ENCODE measurements at regions not wholly inside any gene's neighbourhood (a gene's known extent, or its start where the extent isn't known, plus 50 kb on each side); places are given as distances from the start of the nearest gene placed in this dataset.

GRCh38 chr13:80469853-80470381 lies 129.0 kb upstream of the SPRY2 start:
- H3K4me3 ChIP-seq = no peak overlapping the region
- DNase-seq (ENCODE audit: low spot score in 2 of 2) = no peak
- H3K4me1 ChIP-seq = no peaks in the 10 kb centered on the region
- no peaks in the 10 kb centered on the region for H3K27me3 ChIP-seq (ENCODE audit: low read depth)
- no peaks in the 10 kb centered on the region for H3K36me3 ChIP-seq (replicated peaks)
- in situ Hi-C loops (cut with MboI; ENCODE audit: low sequenced_read_pairs) = no loop called here
- no peaks in the 10 kb centered on the region for H3K9me3 ChIP-seq

GRCh38 chr13:80469105-80469852 lies 128.4 kb upstream of the SPRY2 start:
- H3K9me3 ChIP-seq = no peaks in the 10 kb centered on the region
- in situ Hi-C loops (cut with MboI; ENCODE audit: low sequenced_read_pairs) = no loop called here
- DNase-seq (ENCODE audit: low spot score in 2 of 2) = no peak

GRCh38 chr13:80465321-80465720 lies 124.4 kb upstream of the SPRY2 start:
- H3K36me3 ChIP-seq (replicated peaks) = no peaks in the 10 kb centered on the region
- H3K9me3 ChIP-seq = no peaks in the 10 kb centered on the region
- H3K4me3 ChIP-seq = no peak overlapping the region
- H3K27me3 ChIP-seq (ENCODE audit: low read depth) = no peaks in the 10 kb centered on the region
- in situ Hi-C loops (cut with MboI; ENCODE audit: low sequenced_read_pairs) = no loop called here
- no peaks in the 10 kb centered on the region for H3K4me1 ChIP-seq
- DNase-seq (ENCODE audit: low spot score in 2 of 2) = no peak

More at GRCh38 chr13:80469105-80469852, 128.4 kb upstream of the SPRY2 start:
- H3K27me3 ChIP-seq (ENCODE audit: low read depth) = no peaks in the 10 kb centered on the region
- no peaks in the 10 kb centered on the region for H3K4me1 ChIP-seq
- no peak overlapping the region for H3K4me3 ChIP-seq
- no peaks in the 10 kb centered on the region for H3K36me3 ChIP-seq (replicated peaks)

GRCh38 chr13:80463673-80464352 lies 122.9 kb upstream of the SPRY2 start:
- no peaks in the 10 kb centered on the region for H3K27me3 ChIP-seq (ENCODE audit: low read depth)
- H3K36me3 ChIP-seq (replicated peaks) = no peaks in the 10 kb centered on the region
- in situ Hi-C loops (cut with MboI; ENCODE audit: low sequenced_read_pairs) = no loop called here
- H3K9me3 ChIP-seq = no peaks in the 10 kb centered on the region
- DNase-seq (ENCODE audit: low spot score in 2 of 2) = no peak
- H3K4me3 ChIP-seq = no peak overlapping the region
- no peaks in the 10 kb centered on the region for H3K4me1 ChIP-seq

GRCh38 chr13:80462567-80462966 lies 121.6 kb upstream of the SPRY2 start:
- no peak overlapping the region for H3K4me3 ChIP-seq
- no peak for DNase-seq (ENCODE audit: low spot score in 2 of 2)
- in situ Hi-C loops (cut with MboI; ENCODE audit: low sequenced_read_pairs) = no loop called here
- H3K27me3 ChIP-seq (ENCODE audit: low read depth) = no peaks in the 10 kb centered on the region
- H3K9me3 ChIP-seq = no peaks in the 10 kb centered on the region
- no peaks in the 10 kb centered on the region for H3K36me3 ChIP-seq (replicated peaks)
- H3K4me1 ChIP-seq = no peaks in the 10 kb centered on the region

- no peak for DNase-seq (ENCODE audit: low spot score in 2 of 2)
- no peaks in the 10 kb centered on the region for H3K9me3 ChIP-seq
- in situ Hi-C loops (cut with MboI; ENCODE audit: low sequenced_read_pairs) = no loop called here
- H3K4me3 ChIP-seq = no peak overlapping the region
- H3K4me1 ChIP-seq = no peaks in the 10 kb centered on the region
- no peaks in the 10 kb centered on the region for H3K36me3 ChIP-seq (replicated peaks)
- H3K27me3 ChIP-seq (ENCODE audit: low read depth) = no peaks in the 10 kb centered on the region
These were observed 121.1 kb upstream of the SPRY2 start for GRCh38 chr13:80462037-80462436.

GRCh38 chr13:80458543-80458942 lies 117.6 kb upstream of the SPRY2 start:
- H3K9me3 ChIP-seq = no peaks in the 10 kb centered on the region
- no peak overlapping the region for H3K4me3 ChIP-seq
- no peaks in the 10 kb centered on the region for H3K36me3 ChIP-seq (replicated peaks)
- in situ Hi-C loops (cut with MboI; ENCODE audit: low sequenced_read_pairs) = no loop called here
- DNase-seq (ENCODE audit: low spot score in 2 of 2) = no peak
- no peaks in the 10 kb centered on the region for H3K4me1 ChIP-seq
- H3K27me3 ChIP-seq (ENCODE audit: low read depth) = no peaks in the 10 kb centered on the region

- in situ Hi-C loops (cut with MboI; ENCODE audit: low sequenced_read_pairs) = no loop called here
- no peaks in the 10 kb centered on the region for H3K9me3 ChIP-seq
- DNase-seq (ENCODE audit: low spot score in 2 of 2) = no peak
- H3K36me3 ChIP-seq (replicated peaks) = no peaks in the 10 kb centered on the region
- H3K27me3 ChIP-seq (ENCODE audit: low read depth) = no peaks in the 10 kb centered on the region
- no peaks in the 10 kb centered on the region for H3K4me1 ChIP-seq
- no peak overlapping the region for H3K4me3 ChIP-seq
These were observed 113.3 kb upstream of the SPRY2 start for GRCh38 chr13:80454245-80454644.

GRCh38 chr13:80452279-80452678 lies 111.4 kb upstream of the SPRY2 start:
- no peaks in the 10 kb centered on the region for H3K36me3 ChIP-seq (replicated peaks)
- no peaks in the 10 kb centered on the region for H3K27me3 ChIP-seq (ENCODE audit: low read depth)
- DNase-seq (ENCODE audit: low spot score in 2 of 2) = no peak
- H3K4me1 ChIP-seq = no peaks in the 10 kb centered on the region
- H3K4me3 ChIP-seq = no peak overlapping the region
- in situ Hi-C loops (cut with MboI; ENCODE audit: low sequenced_read_pairs) = no loop called here
- H3K9me3 ChIP-seq = no peaks in the 10 kb centered on the region

GRCh38 chr13:80451641-80452040 lies 110.7 kb upstream of the SPRY2 start:
- in situ Hi-C loops (cut with MboI; ENCODE audit: low sequenced_read_pairs) = no loop called here
- DNase-seq (ENCODE audit: low spot score in 2 of 2) = no peak
- Histone ChIP-seq H3K4me3 (no peak overlapping the region), H3K4me1 (no peaks in the 10 kb centered on the region), H3K36me3 (replicated peaks) (no peaks in the 10 kb centered on the region), H3K9me3 (no peaks in the 10 kb centered on the region), H3K27me3 (ENCODE audit: low read depth) (no peaks in the 10 kb centered on the region)

GRCh38 chr13:80450386-80450785 lies 109.5 kb upstream of the SPRY2 start:
- no peak overlapping the region for H3K4me3 ChIP-seq
- no peaks in the 10 kb centered on the region for H3K9me3 ChIP-seq
- no peak for DNase-seq (ENCODE audit: low spot score in 2 of 2)
- in situ Hi-C loops (cut with MboI; ENCODE audit: low sequenced_read_pairs) = no loop called here
- H3K4me1 ChIP-seq = no peaks in the 10 kb centered on the region
- no peaks in the 10 kb centered on the region for H3K36me3 ChIP-seq (replicated peaks)
- no peaks in the 10 kb centered on the region for H3K27me3 ChIP-seq (ENCODE audit: low read depth)

GRCh38 chr13:80448725-80449124 lies 107.8 kb upstream of the SPRY2 start:
- Histone ChIP-seq H3K4me1 (no peaks in the 10 kb centered on the region), H3K4me3 (no peak overlapping the region), H3K36me3 (replicated peaks) (no peaks in the 10 kb centered on the region), H3K9me3 (no peaks in the 10 kb centered on the region), H3K27me3 (ENCODE audit: low read depth) (no peaks in the 10 kb centered on the region)
- in situ Hi-C loops (cut with MboI; ENCODE audit: low sequenced_read_pairs) = no loop called here
- DNase-seq (ENCODE audit: low spot score in 2 of 2) = no peak

GRCh38 chr13:80447747-80448146 lies 106.8 kb upstream of the SPRY2 start:
- in situ Hi-C loops (cut with MboI; ENCODE audit: low sequenced_read_pairs) = no loop called here
- Histone ChIP-seq H3K9me3 (no peaks in the 10 kb centered on the region), H3K4me3 (no peak overlapping the region), H3K36me3 (replicated peaks) (no peaks in the 10 kb centered on the region), H3K27me3 (ENCODE audit: low read depth) (no peaks in the 10 kb centered on the region), H3K4me1 (no peaks in the 10 kb centered on the region)
- no peak for DNase-seq (ENCODE audit: low spot score in 2 of 2)

- no peak for DNase-seq (ENCODE audit: low spot score in 2 of 2)
- H3K4me3 ChIP-seq = no peak overlapping the region
- no peaks in the 10 kb centered on the region for H3K27me3 ChIP-seq (ENCODE audit: low read depth)
- H3K9me3 ChIP-seq = no peaks in the 10 kb centered on the region
- in situ Hi-C loops (cut with MboI; ENCODE audit: low sequenced_read_pairs) = no loop called here
- no peaks in the 10 kb centered on the region for H3K36me3 ChIP-seq (replicated peaks)
- H3K4me1 ChIP-seq = no peaks in the 10 kb centered on the region
These were observed 103.5 kb upstream of the SPRY2 start for GRCh38 chr13:80444240-80445015.

Data from HAP-1 (cell line).